Naive thymus-derived CD4-positive, alpha-beta T cell (primary cell): ENCODE measurements at regions not wholly inside any gene's neighbourhood (a gene's known extent, or its start where the extent isn't known, plus 50 kb on each side); places are given as distances from the start of the nearest gene placed in this dataset.
"Not testable (repeated sequence)": the region's sequence is repeated elsewhere in the genome, so short reads cannot be mapped to it uniquely, and the experiment has no call there.

ENCODE experiments used
- ATAC-seq: fragments of 150-1000 bp; cut with Tn5 transposase; 2 replicates; pipeline ENCODE4 v1.10.0; 2021; ENCODE audit warnings: mild to moderate bottlenecking, moderate library complexity
- CTCF ChIA-PET: fragments of 350-600 bp; sonication (Branson Sonifier 250); formaldehyde crosslinking; loops from one replicate; lab custom pipeline; 2021; ENCODE audit warnings: antibody characterized with exemption; lab: Charles Lee
- POLR2A ChIA-PET: fragments of 350-600 bp; sonication (Branson Sonifier 250); formaldehyde crosslinking; loops from one replicate; lab custom pipeline; 2021; ENCODE audit warnings: antibody characterized with exemption, inconsistent platforms; lab: Charles Lee
- DNase-seq, 9 donors: peaks; one replicate each; pipeline versions ENCODE4 v3.0.0 to v3.0.0-alpha.2; 2020 to 2022; ENCODE audit warnings: mixed read lengths in 1 of 9
- H3K27ac ChIP-seq: one replicate; pipeline ENCODE4 v1.7.0; 2013; ENCODE audit warnings: mild to moderate bottlenecking, low read depth, low read length, moderate library complexity
- H3K27me3 ChIP-seq, 2 donors: one replicate each; pipeline ENCODE4 v1.7.0; 2013; ENCODE audit warnings: low read length in 2 of 2, mild to moderate bottlenecking in 2 of 2, moderate library complexity in 2 of 2; ENCODE audit not compliant: control insufficient read depth in 2 of 2, insufficient read depth in 2 of 2
- H3K36me3 ChIP-seq, 3 experiments: 1 replicate in 2 of 3; 2 replicates in 1 of 3; pipeline ENCODE4 v1.7.0; 2013; ENCODE audit warnings: low read length in 3 of 3, mild to moderate bottlenecking in 3 of 3, moderate library complexity in 1 of 3; ENCODE audit not compliant: insufficient read depth in 3 of 3, control insufficient read depth in 2 of 3
- H3K4me1 ChIP-seq, 2 donors: one replicate each; pipeline ENCODE4 v1.7.0; 2013; ENCODE audit warnings: low read length in 2 of 2, mild to moderate bottlenecking in 2 of 2, moderate library complexity in 1 of 2; ENCODE audit not compliant: control insufficient read depth in 2 of 2, insufficient read depth in 2 of 2
- H3K4me3 ChIP-seq: 2 replicates; pipeline ENCODE4 v1.7.0; 2013; ENCODE audit warnings: mild to moderate bottlenecking, low read length
- H3K9me3 ChIP-seq, 3 experiments: 1 replicate in 2 of 3; 2 replicates in 1 of 3; pipeline ENCODE4 v1.7.0; 2013; ENCODE audit warnings: low read length in 3 of 3; ENCODE audit not compliant: control insufficient read depth in 2 of 3
- H3K27ac Mint-ChIP-seq, 9 donors: one replicate each; pipeline ENCODE4 v1.8.0; 2020 to 2022; ENCODE audit warnings: mixed read lengths in 9 of 9, mild to moderate bottlenecking in 8 of 9, moderate library complexity in 5 of 9, inconsistent platforms in 2 of 9
- H3K27me3 Mint-ChIP-seq, 5 donors: one replicate each; pipeline ENCODE4 v1.8.0; 2021 to 2022; ENCODE audit warnings: mixed read lengths in 5 of 5, mild to moderate bottlenecking in 1 of 5
- H3K36me3 Mint-ChIP-seq, 5 donors: one replicate each; pipeline ENCODE4 v1.8.0; 2020 to 2022; ENCODE audit warnings: mixed read lengths in 5 of 5, mild to moderate bottlenecking in 3 of 5, inconsistent platforms in 1 of 5
- H3K4me1 Mint-ChIP-seq, 7 donors: one replicate each; pipeline ENCODE4 v1.8.0; 2020 to 2022; ENCODE audit warnings: mixed read lengths in 7 of 7, mild to moderate bottlenecking in 3 of 7, inconsistent platforms in 1 of 7
- H3K4me3 Mint-ChIP-seq, 10 donors: one replicate each; pipeline ENCODE4 v1.8.0; 2020 to 2022; ENCODE audit warnings: mild to moderate bottlenecking in 10 of 10, mixed read lengths in 10 of 10, moderate library complexity in 6 of 10, inconsistent platforms in 2 of 10
- H3K9me3 Mint-ChIP-seq, 11 donors: one replicate each; pipeline ENCODE4 v1.8.0; 2020 to 2022; ENCODE audit warnings: mixed read lengths in 11 of 11, mild to moderate bottlenecking in 4 of 11, inconsistent platforms in 1 of 11, moderate library complexity in 1 of 11
- intact Hi-C, 2 donors: fragments of 100-400 bp; cut with micrococcal nuclease; formaldehyde crosslinking; loops; one replicate each; pipeline ENCODE4 v1.15.1; 2023

- Histone ChIP-seq H3K9me3 (peaks cover 0 to 10% (median 0%) of the 10 kb centered on the region in 3 experiments), H3K27me3 (no peaks in the 10 kb centered on the region), H3K4me3 (no peak overlapping the region), H3K4me1 (no peaks in the 10 kb centered on the region), H3K27ac (no peak overlapping the region), H3K36me3 (no peaks in the 10 kb centered on the region)
- H3K27ac Mint-ChIP-seq: no peak overlapping the region
- ChIA-PET CTCF (no interaction called here), POLR2A (no interaction called here)
- H3K4me3 Mint-ChIP-seq: no peak overlapping the region
- no peak for ATAC-seq
- intact Hi-C loops: no loop called here
- peaks cover 11 to 62% (median 23%) of the 10 kb centered on the region in 11 donors for H3K9me3 Mint-ChIP-seq
- H3K4me1 Mint-ChIP-seq: no peaks in the 10 kb centered on the region
- peaks cover 0 to 3% (median 0%) of the 10 kb centered on the region in 5 donors for H3K36me3 Mint-ChIP-seq
- H3K27me3 Mint-ChIP-seq: no peaks in the 10 kb centered on the region
- DNase-seq: no peak
These were observed 320.8 kb upstream of the INTU start for GRCh38 chr4:127311924-127312323.

DNA sequence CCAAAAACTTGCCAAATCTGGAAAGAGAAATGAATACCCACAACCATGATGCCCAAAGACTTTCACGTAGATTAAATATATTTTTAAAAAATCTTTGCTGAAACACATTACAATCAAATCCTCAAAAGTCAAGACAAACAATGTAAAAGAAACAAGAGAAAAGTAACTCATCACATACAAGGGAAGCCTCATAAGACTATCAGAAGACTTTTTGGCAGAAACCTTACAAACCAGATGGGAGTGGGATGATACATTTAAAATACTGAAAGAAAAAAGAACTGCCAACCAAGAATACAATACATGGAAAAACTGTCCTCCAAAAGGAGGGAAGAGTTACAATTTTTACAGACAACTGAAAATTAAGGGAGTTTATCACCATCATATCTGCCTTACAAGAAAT lies 319.0 kb upstream of the INTU start:
- H3K27me3 ChIP-seq: no peaks in the 10 kb centered on the region
- peaks cover 10 to 64% (median 20%) of the 10 kb centered on the region in 11 donors for H3K9me3 Mint-ChIP-seq
- CTCF ChIA-PET: no interaction called here
- ATAC-seq (no peak), DNase-seq (no peak)
- H3K27ac Mint-ChIP-seq: no peak overlapping the region
- no peaks in the 10 kb centered on the region for H3K27me3 Mint-ChIP-seq
- no peaks in the 10 kb centered on the region for H3K36me3 ChIP-seq
- peaks cover 0 to 3% (median 0%) of the 10 kb centered on the region in 5 donors for H3K36me3 Mint-ChIP-seq
- POLR2A ChIA-PET: no interaction called here
- H3K9me3 ChIP-seq: peaks cover 0 to 10% (median 0%) of the 10 kb centered on the region in 3 experiments
- H3K4me3 ChIP-seq: no peak overlapping the region
- H3K4me1 Mint-ChIP-seq: no peaks in the 10 kb centered on the region
- H3K27ac ChIP-seq: no peak overlapping the region
- intact Hi-C loops: no loop called here
- H3K4me1 ChIP-seq: no peaks in the 10 kb centered on the region
- no peak overlapping the region for H3K4me3 Mint-ChIP-seq

DNA sequence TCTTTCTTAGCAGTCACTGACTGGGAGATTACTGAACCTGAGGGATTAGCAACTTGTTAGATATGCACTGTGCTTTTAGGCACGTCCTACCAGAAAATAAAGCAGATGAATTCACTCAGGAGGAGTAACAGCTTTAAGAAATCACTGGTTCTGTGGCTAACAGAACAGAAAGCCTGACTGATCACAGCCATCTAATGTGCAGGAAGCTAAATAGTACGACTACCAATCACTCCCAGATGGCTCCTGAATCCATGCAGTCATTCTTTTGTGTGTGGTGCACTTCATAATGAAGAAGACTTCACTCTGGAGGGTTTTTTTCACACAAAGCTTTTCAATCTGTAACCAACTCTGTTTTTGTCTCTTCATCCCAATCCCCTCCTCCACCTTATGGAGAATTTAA lies 305.3 kb upstream of the INTU start:
- no peak for ATAC-seq
- intact Hi-C loops: no loop called here
- ChIA-PET CTCF (no interaction called here), POLR2A (no interaction called here)
- peaks cover 0 to 16% (median 0%) of the 10 kb centered on the region in 3 experiments for H3K9me3 ChIP-seq
- H3K4me1 ChIP-seq: no peaks in the 10 kb centered on the region
- H3K27ac ChIP-seq: no peak overlapping the region
- H3K36me3 ChIP-seq: no peaks in the 10 kb centered on the region
- Mint-ChIP-seq H3K27ac (no peak overlapping the region), H3K27me3 (no peaks in the 10 kb centered on the region), H3K4me1 (no peaks in the 10 kb centered on the region), H3K4me3 (no peak overlapping the region), H3K36me3 (no peaks in the 10 kb centered on the region), H3K9me3 (peaks cover 2 to 36% (median 18%) of the 10 kb centered on the region in 11 donors)
- H3K27me3 ChIP-seq: no peaks in the 10 kb centered on the region
- DNase-seq: no peak
- H3K4me3 ChIP-seq: no peak overlapping the region

GRCh38 chr4:127335073-127335620 lies 297.6 kb upstream of the INTU start:
- ATAC-seq (no peak), DNase-seq (no peak)
- Histone ChIP-seq H3K4me3 (no peak overlapping the region), H3K9me3 (no peaks in the 10 kb centered on the region), H3K36me3 (no peaks in the 10 kb centered on the region), H3K27me3 (no peaks in the 10 kb centered on the region), H3K27ac (no peak overlapping the region), H3K4me1 (no peaks in the 10 kb centered on the region)
- ChIA-PET CTCF (no interaction called here), POLR2A (no interaction called here)
- Mint-ChIP-seq H3K27ac (no peak overlapping the region), H3K9me3 (peaks cover 0 to 10% (median 3%) of the 10 kb centered on the region in 11 donors), H3K4me1 (no peaks in the 10 kb centered on the region), H3K27me3 (no peaks in the 10 kb centered on the region), H3K36me3 (no peaks in the 10 kb centered on the region), H3K4me3 (no peak overlapping the region)
- intact Hi-C loops: no loop called here

- Histone ChIP-seq H3K4me3 (no peak overlapping the region), H3K27ac (no peak overlapping the region), H3K36me3 (no peaks in the 10 kb centered on the region), H3K9me3 (no peaks in the 10 kb centered on the region), H3K27me3 (no peaks in the 10 kb centered on the region), H3K4me1 (no peaks in the 10 kb centered on the region)
- ChIA-PET CTCF (no interaction called here), POLR2A (no interaction called here)
- no peak for ATAC-seq
- Mint-ChIP-seq H3K9me3 (peaks cover 0 to 7% (median 0%) of the 10 kb centered on the region in 11 donors), H3K27me3 (no peaks in the 10 kb centered on the region), H3K36me3 (no peaks in the 10 kb centered on the region), H3K4me1 (no peaks in the 10 kb centered on the region), H3K27ac (no peak overlapping the region), H3K4me3 (no peak overlapping the region)
- intact Hi-C loops: no loop called here
- DNase-seq: no peak
These were observed 297.0 kb upstream of the INTU start for GRCh38 chr4:127335732-127336131.

- CTCF ChIA-PET, H3K4me1 ChIP-seq, H3K27ac ChIP-seq, H3K4me3 ChIP-seq, H3K27me3 Mint-ChIP-seq, H3K4me3 Mint-ChIP-seq, ATAC-seq, intact Hi-C loops, POLR2A ChIA-PET, H3K36me3 ChIP-seq, H3K4me1 Mint-ChIP-seq, H3K27me3 ChIP-seq, H3K36me3 Mint-ChIP-seq, DNase-seq, H3K27ac Mint-ChIP-seq, H3K9me3 ChIP-seq: not testable (repeated sequence)
- peaks cover 0 to 27% (median 4%) of the 10 kb centered on the region in 11 donors for H3K9me3 Mint-ChIP-seq
These were observed 289.6 kb upstream of the INTU start for GRCh38 chr4:127343123-127343522.

DNA sequence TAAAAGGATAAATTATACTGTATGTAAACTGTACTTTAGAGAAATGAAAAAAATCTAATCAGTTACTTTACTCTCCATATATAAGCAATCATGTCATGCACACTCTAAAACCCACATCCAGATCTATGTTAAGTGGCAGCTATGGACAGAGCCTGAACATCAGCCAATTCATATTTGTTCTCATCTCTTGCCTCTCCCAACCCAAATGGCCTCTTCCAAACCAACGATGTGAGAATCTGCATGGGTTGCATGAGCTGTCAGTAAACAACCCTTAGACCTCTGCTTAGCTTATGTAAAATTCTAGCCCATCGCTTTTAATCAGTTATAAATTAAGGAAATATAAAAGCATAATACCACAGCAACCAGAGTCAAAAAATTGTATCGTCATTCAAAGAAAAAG lies 288.7 kb upstream of the INTU start:
- Mint-ChIP-seq H3K27me3 (peaks cover 0 to 4% (median 0%) of the 10 kb centered on the region in 5 donors), H3K4me3 (no peak overlapping the region), H3K27ac (no peak overlapping the region), H3K9me3 (peaks cover 0 to 27% (median 5%) of the 10 kb centered on the region in 11 donors), H3K36me3 (no peaks in the 10 kb centered on the region), H3K4me1 (no peaks in the 10 kb centered on the region)
- Histone ChIP-seq H3K9me3 (no peaks in the 10 kb centered on the region), H3K27ac (no peak overlapping the region), H3K4me1 (no peaks in the 10 kb centered on the region), H3K36me3 (no peaks in the 10 kb centered on the region), H3K27me3 (no peaks in the 10 kb centered on the region), H3K4me3 (no peak overlapping the region)
- intact Hi-C loops: no loop called here
- ChIA-PET CTCF (no interaction called here), POLR2A (no interaction called here)
- ATAC-seq (no peak), DNase-seq (no peak)
